ENCODE measurements at regions not wholly inside any gene's neighbourhood (a gene's known extent, or its start where the extent isn't known, plus 50 kb on each side); places are given as distances from the start of the nearest gene placed in this dataset.

DNA sequence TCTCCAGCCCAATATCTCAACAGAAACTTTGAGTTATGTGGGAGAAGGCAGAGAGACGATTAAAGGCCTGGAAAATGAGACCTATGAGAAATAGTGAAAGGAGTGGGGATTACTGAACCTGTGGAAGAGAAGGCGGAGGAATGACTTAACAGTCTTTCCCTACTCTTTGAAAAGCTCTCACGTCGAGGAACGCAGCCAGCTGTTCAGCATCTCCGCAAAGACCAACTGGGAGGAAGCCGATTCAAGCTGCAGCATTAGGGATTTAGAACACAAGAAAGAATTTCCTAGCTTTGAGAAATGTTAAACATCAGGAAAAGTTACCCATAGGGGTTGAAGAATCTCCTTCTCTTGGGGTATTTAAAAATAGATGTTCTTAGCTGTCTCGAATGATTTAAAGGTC, 233.2 kb upstream of the PARD3B start:
- DNase-seq (ENCODE audit: low read depth) (no peak), FAIRE-seq (no peak)
- peaks cover 8% of the 10 kb centered on the region for H3K4me1 Mint-ChIP-seq (ENCODE audit: low read depth, unreplicated experiment)
- no peaks in the 10 kb centered on the region for H3K36me3 Mint-ChIP-seq (ENCODE audit: low read depth, unreplicated experiment)
- no peaks in the 10 kb centered on the region for H3K4me1 ChIP-seq (ENCODE audit: insufficient read depth, low read length)
- no peak overlapping the region for H3K27ac ChIP-seq (ENCODE audit: low read depth, low read length)
- H3K27me3 ChIP-seq (ENCODE audit: insufficient read depth, low read length), result no peaks in the 10 kb centered on the region
- no peak overlapping the region for H3K9ac ChIP-seq (ENCODE audit: low read length)
- no peak overlapping the region for H2AFZ ChIP-seq (ENCODE audit: low read depth, low read length)
- H3K79me2 ChIP-seq (ENCODE audit: insufficient read depth, low read length), result no peaks in the 10 kb centered on the region
- no peak overlapping the region for H3K4me2 ChIP-seq (ENCODE audit: low read length)
- H3K36me3 ChIP-seq (ENCODE audit: insufficient read depth, low read length), result no peaks in the 10 kb centered on the region
- no peak overlapping the region for H3K27ac Mint-ChIP-seq (ENCODE audit: unreplicated experiment)
- H3K27me3 Mint-ChIP-seq (ENCODE audit: low read depth, unreplicated experiment), result peaks cover 9% of the 10 kb centered on the region
- H3K4me3 ChIP-seq (ENCODE audit: insufficient read depth, low read depth, low read length), result no peak overlapping the region
- no peaks in the 10 kb centered on the region for H4K20me1 ChIP-seq (ENCODE audit: insufficient read depth, low read length)
- TF ChIP-seq, protein P1, sequence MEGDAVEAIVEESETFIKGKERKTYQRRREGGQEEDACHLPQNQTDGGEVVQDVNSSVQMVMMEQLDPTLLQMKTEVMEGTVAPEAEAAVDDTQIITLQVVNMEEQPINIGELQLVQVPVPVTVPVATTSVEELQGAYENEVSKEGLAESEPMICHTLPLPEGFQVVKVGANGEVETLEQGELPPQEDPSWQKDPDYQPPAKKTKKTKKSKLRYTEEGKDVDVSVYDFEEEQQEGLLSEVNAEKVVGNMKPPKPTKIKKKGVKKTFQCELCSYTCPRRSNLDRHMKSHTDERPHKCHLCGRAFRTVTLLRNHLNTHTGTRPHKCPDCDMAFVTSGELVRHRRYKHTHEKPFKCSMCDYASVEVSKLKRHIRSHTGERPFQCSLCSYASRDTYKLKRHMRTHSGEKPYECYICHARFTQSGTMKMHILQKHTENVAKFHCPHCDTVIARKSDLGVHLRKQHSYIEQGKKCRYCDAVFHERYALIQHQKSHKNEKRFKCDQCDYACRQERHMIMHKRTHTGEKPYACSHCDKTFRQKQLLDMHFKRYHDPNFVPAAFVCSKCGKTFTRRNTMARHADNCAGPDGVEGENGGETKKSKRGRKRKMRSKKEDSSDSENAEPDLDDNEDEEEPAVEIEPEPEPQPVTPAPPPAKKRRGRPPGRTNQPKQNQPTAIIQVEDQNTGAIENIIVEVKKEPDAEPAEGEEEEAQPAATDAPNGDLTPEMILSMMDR (IDR thresholded peaks at IDR 0.05; ENCODE audit: insufficient read depth, low read depth, low read length), result no peak
- TF ChIP-seq EZH2 (IDR thresholded peaks at IDR 0.05; ENCODE audit: insufficient read depth, low read length), result no peak
- H3K9me3 Mint-ChIP-seq (ENCODE audit: unreplicated experiment), result no peaks in the 10 kb centered on the region
- H3K9me3 ChIP-seq (ENCODE audit: insufficient read depth, low read depth, low read length), result no peaks in the 10 kb centered on the region
- H3K4me3 Mint-ChIP-seq (ENCODE audit: unreplicated experiment), result no peak overlapping the region

DNA sequence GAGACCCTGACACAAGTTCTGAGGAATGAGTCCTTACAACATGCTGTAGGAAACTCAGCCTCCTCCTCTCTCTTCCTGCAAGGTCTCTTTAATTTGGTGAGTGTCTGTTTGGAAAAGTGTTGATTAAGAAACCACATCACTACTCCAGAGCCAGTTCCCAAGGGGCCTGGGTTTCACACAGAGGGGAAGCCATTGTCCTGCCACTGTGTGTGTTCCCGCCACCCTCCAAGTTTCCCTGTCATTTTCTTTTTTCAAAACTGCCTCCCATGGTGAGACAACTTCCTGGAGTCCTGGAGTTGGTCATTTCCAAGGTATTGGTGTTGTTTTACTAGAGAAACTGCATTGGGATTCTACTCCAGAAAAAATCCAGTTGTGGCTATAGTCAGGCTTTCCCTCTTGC, 232.0 kb upstream of the PARD3B start:
- TF ChIP-seq, protein P1 (IDR thresholded peaks at IDR 0.05; ENCODE audit: insufficient read depth, low read depth, low read length), result no peak
- no peak for TF ChIP-seq EZH2 (IDR thresholded peaks at IDR 0.05; ENCODE audit: insufficient read depth, low read length)
- H3K9me3 Mint-ChIP-seq (ENCODE audit: unreplicated experiment), result no peaks in the 10 kb centered on the region
- H3K4me2 ChIP-seq (ENCODE audit: low read length), result no peak overlapping the region

GRCh38 chr2:204315236-204315662, 230.0 kb upstream of the PARD3B start:
- H3K79me2 ChIP-seq (ENCODE audit: insufficient read depth, low read length), result no peaks in the 10 kb centered on the region
- H3K4me3 ChIP-seq (ENCODE audit: insufficient read depth, low read depth, low read length), result peak overlapping the region; percentile 7
- H3K9me3 Mint-ChIP-seq (ENCODE audit: unreplicated experiment), result no peaks in the 10 kb centered on the region
- H3K27ac Mint-ChIP-seq (ENCODE audit: unreplicated experiment), result no peak overlapping the region
- H3K4me1 ChIP-seq (ENCODE audit: insufficient read depth, low read length), result no peaks in the 10 kb centered on the region
- H3K9me3 ChIP-seq (ENCODE audit: insufficient read depth, low read depth, low read length), result no peaks in the 10 kb centered on the region
- no peaks in the 10 kb centered on the region for H3K36me3 ChIP-seq (ENCODE audit: insufficient read depth, low read length)
- H3K4me2 ChIP-seq (ENCODE audit: low read length), result peak overlapping the region; percentile 64
- no peaks in the 10 kb centered on the region for H4K20me1 ChIP-seq (ENCODE audit: insufficient read depth, low read length)
- H3K27me3 Mint-ChIP-seq (ENCODE audit: low read depth, unreplicated experiment), result peaks cover 3% of the 10 kb centered on the region
- H2AFZ ChIP-seq (ENCODE audit: low read depth, low read length), result no peak overlapping the region
- DNase-seq (ENCODE audit: low read depth) (peak; percentile 84), FAIRE-seq (no peak)
- no peak overlapping the region for H3K4me3 Mint-ChIP-seq (ENCODE audit: unreplicated experiment)
- H3K9ac ChIP-seq (ENCODE audit: low read length), result no peak overlapping the region
- no peaks in the 10 kb centered on the region for H3K36me3 Mint-ChIP-seq (ENCODE audit: low read depth, unreplicated experiment)
- no peak for TF ChIP-seq EZH2 (IDR thresholded peaks at IDR 0.05; ENCODE audit: insufficient read depth, low read length)
- TF ChIP-seq, protein P1 (IDR thresholded peaks at IDR 0.05; ENCODE audit: insufficient read depth, low read depth, low read length), result no peak
- no peaks in the 10 kb centered on the region for H3K27me3 ChIP-seq (ENCODE audit: insufficient read depth, low read length)
- peaks cover 8% of the 10 kb centered on the region for H3K4me1 Mint-ChIP-seq (ENCODE audit: low read depth, unreplicated experiment)
- H3K27ac ChIP-seq (ENCODE audit: low read depth, low read length), result no peak overlapping the region

More for the DNA sequence above, 232.0 kb upstream of the PARD3B start:
- Mint-ChIP-seq H3K27me3 (ENCODE audit: low read depth, unreplicated experiment) (peaks cover 9% of the 10 kb centered on the region), H3K27ac (ENCODE audit: unreplicated experiment) (no peak overlapping the region), H3K4me3 (ENCODE audit: unreplicated experiment) (no peak overlapping the region), H3K4me1 (ENCODE audit: low read depth, unreplicated experiment) (peaks cover 8% of the 10 kb centered on the region), H3K36me3 (ENCODE audit: low read depth, unreplicated experiment) (no peaks in the 10 kb centered on the region)
- Histone ChIP-seq H3K4me1 (ENCODE audit: insufficient read depth, low read length) (no peaks in the 10 kb centered on the region), H3K27me3 (ENCODE audit: insufficient read depth, low read length) (no peaks in the 10 kb centered on the region), H4K20me1 (ENCODE audit: insufficient read depth, low read length) (no peaks in the 10 kb centered on the region), H3K4me3 (ENCODE audit: insufficient read depth, low read depth, low read length) (no peak overlapping the region), H3K79me2 (ENCODE audit: insufficient read depth, low read length) (no peaks in the 10 kb centered on the region), H3K36me3 (ENCODE audit: insufficient read depth, low read length) (no peaks in the 10 kb centered on the region), H3K9me3 (ENCODE audit: insufficient read depth, low read depth, low read length) (no peaks in the 10 kb centered on the region), H3K27ac (ENCODE audit: low read depth, low read length) (no peak overlapping the region), H3K9ac (ENCODE audit: low read length) (no peak overlapping the region), H2AFZ (ENCODE audit: low read depth, low read length) (no peak overlapping the region)
- no peak for FAIRE-seq
- no peak for DNase-seq (ENCODE audit: low read depth)
